GM18873 (cell line): ENCODE measurements at regions not wholly inside any gene's neighbourhood (a gene's known extent, or its start where the extent isn't known, plus 50 kb on each side); places are given as distances from the start of the nearest gene placed in this dataset.

ENCODE experiments used
- ATAC-seq: cut with Tn5 transposase; IDR thresholded peaks from one replicate; pipeline ENCODE4 v1.9.1; 2021; ENCODE audit warnings: mild to moderate bottlenecking, moderate library complexity, moderate number of reproducible peaks; ENCODE audit not compliant: unreplicated experiment, low FRiP score

- no peak for ATAC-seq
These were observed 335.3 kb downstream of the BRINP2 start for GRCh38 chr1:177505905-177506590.

- ATAC-seq = no peak
These were observed 325.1 kb downstream of the BRINP2 start for GRCh38 chr1:177495878-177496277.

GRCh38 chr1:177490786-177491185 lies 320.0 kb downstream of the BRINP2 start:
- ATAC-seq = no peak

GRCh38 chr1:177490036-177490639 lies 319.4 kb downstream of the BRINP2 start:
- no peak for ATAC-seq

- no peak for ATAC-seq
These were observed 318.0 kb downstream of the BRINP2 start for GRCh38 chr1:177488722-177489121.

- ATAC-seq = no peak
These were observed 316.7 kb downstream of the BRINP2 start for GRCh38 chr1:177487481-177487880.

- no peak for ATAC-seq
These were observed 310.1 kb downstream of the BRINP2 start for GRCh38 chr1:177480741-177481305.

- ATAC-seq = no peak
These were observed 308.8 kb downstream of the BRINP2 start for GRCh38 chr1:177479600-177479999.

GRCh38 chr1:177476676-177477075 lies 305.9 kb downstream of the BRINP2 start:
- ATAC-seq = no peak

- no peak for ATAC-seq
These were observed 301.8 kb downstream of the BRINP2 start for GRCh38 chr1:177472567-177472966.

- ATAC-seq = no peak
These were observed 300.5 kb downstream of the BRINP2 start for GRCh38 chr1:177471244-177471643.

GRCh38 chr1:177469519-177469918 lies 298.8 kb downstream of the BRINP2 start:
- no peak for ATAC-seq

- ATAC-seq = no peak
These were observed 295.5 kb downstream of the BRINP2 start for GRCh38 chr1:177466286-177466685.

- no peak for ATAC-seq
These were observed 293.9 kb downstream of the BRINP2 start for GRCh38 chr1:177464686-177465085.

- no peak for ATAC-seq
These were observed 280.4 kb downstream of the BRINP2 start for GRCh38 chr1:177451191-177451590.

- ATAC-seq = no peak
These were observed 278.0 kb downstream of the BRINP2 start for GRCh38 chr1:177448652-177449357.

GRCh38 chr1:177448036-177448615 lies 277.4 kb downstream of the BRINP2 start:
- ATAC-seq = no peak

- no peak for ATAC-seq
These were observed 274.4 kb downstream of the BRINP2 start for GRCh38 chr1:177444997-177445746.

GRCh38 chr1:177443003-177443402 lies 272.2 kb downstream of the BRINP2 start:
- no peak for ATAC-seq

- ATAC-seq = no peak
These were observed 271.8 kb downstream of the BRINP2 start for GRCh38 chr1:177442584-177442983.
